Sigmoid colon (tissue), 4 donors: ENCODE measurements at regions not wholly inside any gene's neighbourhood (a gene's known extent, or its start where the extent isn't known, plus 50 kb on each side); places are given as distances from the start of the nearest gene placed in this dataset.

Source experiments
- EP300 ChIP-seq, 4 donors: sonication (generic); formaldehyde crosslinking; IDR thresholded peaks; one replicate each; pipeline ENCODE4 v1.6.1; 2017; ENCODE audit warnings: antibody characterized with exemption in 4 of 4
- TF ChIP-seq, protein P1 (sequence below), 4 experiments: fragments of 450-650 bp in 3 of 4; fragments of 200-600 bp in 1 of 4; IDR thresholded peaks; one replicate each; pipeline ENCODE4 v1.5.1; 2016 to 2019; ENCODE audit warnings: antibody characterized with exemption in 4 of 4, mild to moderate bottlenecking in 3 of 4, moderate library complexity in 2 of 4

DNA sequence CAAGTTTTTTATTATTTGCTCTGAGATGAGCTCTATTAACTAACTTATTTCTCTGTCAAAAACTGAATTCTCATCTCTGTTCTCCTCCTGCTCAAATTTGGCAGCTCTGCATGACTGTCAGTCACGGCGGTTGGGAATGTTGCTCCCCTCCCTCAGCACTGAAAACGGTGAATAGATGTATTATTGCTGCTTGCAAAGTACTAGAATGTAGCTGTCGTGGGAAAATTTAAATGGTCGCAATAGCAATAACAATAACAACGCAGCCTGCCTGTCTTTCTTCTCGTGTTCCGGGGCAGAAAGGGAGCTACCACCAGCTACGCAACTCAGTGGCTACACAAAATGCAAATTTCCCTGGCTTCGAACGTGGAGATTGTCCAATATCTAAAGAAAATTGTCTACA lies 125.6 kb upstream of the FRY start:
- TF ChIP-seq, protein P1, sequence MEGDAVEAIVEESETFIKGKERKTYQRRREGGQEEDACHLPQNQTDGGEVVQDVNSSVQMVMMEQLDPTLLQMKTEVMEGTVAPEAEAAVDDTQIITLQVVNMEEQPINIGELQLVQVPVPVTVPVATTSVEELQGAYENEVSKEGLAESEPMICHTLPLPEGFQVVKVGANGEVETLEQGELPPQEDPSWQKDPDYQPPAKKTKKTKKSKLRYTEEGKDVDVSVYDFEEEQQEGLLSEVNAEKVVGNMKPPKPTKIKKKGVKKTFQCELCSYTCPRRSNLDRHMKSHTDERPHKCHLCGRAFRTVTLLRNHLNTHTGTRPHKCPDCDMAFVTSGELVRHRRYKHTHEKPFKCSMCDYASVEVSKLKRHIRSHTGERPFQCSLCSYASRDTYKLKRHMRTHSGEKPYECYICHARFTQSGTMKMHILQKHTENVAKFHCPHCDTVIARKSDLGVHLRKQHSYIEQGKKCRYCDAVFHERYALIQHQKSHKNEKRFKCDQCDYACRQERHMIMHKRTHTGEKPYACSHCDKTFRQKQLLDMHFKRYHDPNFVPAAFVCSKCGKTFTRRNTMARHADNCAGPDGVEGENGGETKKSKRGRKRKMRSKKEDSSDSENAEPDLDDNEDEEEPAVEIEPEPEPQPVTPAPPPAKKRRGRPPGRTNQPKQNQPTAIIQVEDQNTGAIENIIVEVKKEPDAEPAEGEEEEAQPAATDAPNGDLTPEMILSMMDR (IDR thresholded peaks at IDR 0.05) = no peak
- no peak for TF ChIP-seq EP300 (IDR thresholded peaks at IDR 0.05)
